ENCODE measurements at regions not wholly inside any gene's neighbourhood (a gene's known extent, or its start where the extent isn't known, plus 50 kb on each side); places are given as distances from the start of the nearest gene placed in this dataset.
A peak's percentile ranks its signal among the peaks of the same experiment; 100 is the strongest.
"Not testable (repeated sequence)": the region's sequence is repeated elsewhere in the genome, so short reads cannot be mapped to it uniquely, and the experiment has no call there.

DNA sequence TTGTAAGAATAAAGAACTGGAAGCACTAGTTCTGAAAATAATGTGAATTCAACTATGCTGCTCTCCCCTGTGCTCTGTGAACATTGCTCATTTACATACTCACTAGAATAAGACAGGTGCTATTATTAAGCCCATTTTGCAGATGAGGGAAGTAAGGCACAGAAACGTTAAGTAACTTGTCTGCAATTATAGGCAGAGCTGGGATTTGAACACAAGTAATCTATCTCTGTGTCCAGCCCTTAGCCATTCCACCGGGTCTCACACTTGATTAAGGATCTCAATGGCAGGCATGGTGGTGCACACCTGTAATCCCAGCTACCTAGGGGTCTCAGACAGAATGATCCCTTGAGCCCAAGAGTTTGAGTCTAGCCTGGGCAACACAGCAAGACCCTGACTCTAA is 357.7 kb downstream of the CD83 start:
- in situ Hi-C loops (cut with HindIII; ENCODE audit: low sequenced_read_pairs): no loop called here
- DNase-seq (ENCODE audit: low read depth): no peak

GRCh38 chr6:14476793-14477531 is 359.4 kb downstream of the CD83 start:
- TF ChIP-seq CTCF (IDR thresholded peaks at IDR 0.05; ENCODE audit: low read depth, low read length, missing control alignments): no peak
- no peak overlapping the region for H3K4me3 ChIP-seq (ENCODE audit: low read depth, low read length)
- DNase-seq (ENCODE audit: low read depth): peak; percentile 31
- in situ Hi-C loops (cut with HindIII; ENCODE audit: low sequenced_read_pairs): no loop called here

More for the DNA sequence above, 357.7 kb downstream of the CD83 start:
- H3K4me3 ChIP-seq (ENCODE audit: low read depth, low read length): no peak overlapping the region
- no peak for TF ChIP-seq CTCF (IDR thresholded peaks at IDR 0.05; ENCODE audit: low read depth, low read length, missing control alignments)

- DNase-seq (ENCODE audit: low read depth): no peak
- no peak for TF ChIP-seq CTCF (IDR thresholded peaks at IDR 0.05; ENCODE audit: low read depth, low read length, missing control alignments)
- in situ Hi-C loops (cut with HindIII; ENCODE audit: low sequenced_read_pairs): no loop called here
- no peak overlapping the region for H3K4me3 ChIP-seq (ENCODE audit: low read depth, low read length)
Measured at GRCh38 chr6:14477559-14477958, 360.0 kb downstream of the CD83 start.

GRCh38 chr6:14478381-14479225 is 361.0 kb downstream of the CD83 start:
- TF ChIP-seq CTCF (IDR thresholded peaks at IDR 0.05; ENCODE audit: low read depth, low read length, missing control alignments): no peak
- H3K4me3 ChIP-seq (ENCODE audit: low read depth, low read length): no peak overlapping the region
- DNase-seq (ENCODE audit: low read depth): no peak
- in situ Hi-C loops (cut with HindIII; ENCODE audit: low sequenced_read_pairs): no loop called here

GRCh38 chr6:14481946-14482345 is 364.4 kb downstream of the CD83 start:
- H3K4me3 ChIP-seq (ENCODE audit: low read depth, low read length); DNase-seq (ENCODE audit: low read depth); in situ Hi-C loops (cut with HindIII; ENCODE audit: low sequenced_read_pairs): not testable (repeated sequence)

- in situ Hi-C loops (cut with HindIII; ENCODE audit: low sequenced_read_pairs): no loop called here
- H3K4me3 ChIP-seq (ENCODE audit: low read depth, low read length): no peak overlapping the region
- TF ChIP-seq CTCF (IDR thresholded peaks at IDR 0.05; ENCODE audit: low read depth, low read length, missing control alignments): no peak
- DNase-seq (ENCODE audit: low read depth): no peak
Measured at GRCh38 chr6:14487625-14488024, 370.1 kb downstream of the CD83 start.

GRCh38 chr6:14488180-14488579 is 370.6 kb downstream of the CD83 start:
- in situ Hi-C loops (cut with HindIII; ENCODE audit: low sequenced_read_pairs): no loop called here
- no peak for TF ChIP-seq CTCF (IDR thresholded peaks at IDR 0.05; ENCODE audit: low read depth, low read length, missing control alignments)
- no peak overlapping the region for H3K4me3 ChIP-seq (ENCODE audit: low read depth, low read length)
- no peak for DNase-seq (ENCODE audit: low read depth)

All from astrocyte of the cerebellum (primary cell).